Vagina (tissue), 2 donors: ENCODE measurements at regions not wholly inside any gene's neighbourhood (a gene's known extent, or its start where the extent isn't known, plus 50 kb on each side); places are given as distances from the start of the nearest gene placed in this dataset.

Experiments
- DNase-seq, 2 donors: peaks; one replicate each; pipeline ENCODE4 v3.0.0-alpha.2; 2017; ENCODE audit errors: extremely low spot score in 2 of 2
- H3K27ac ChIP-seq: fragments of 200-600 bp; sonication (generic); one replicate; pipeline ENCODE4 v1.5.1; 2019
- H3K27me3 ChIP-seq: fragments of 200-600 bp; sonication (generic); one replicate; pipeline ENCODE4 v1.5.1; 2019
- H3K36me3 ChIP-seq, 2 donors: fragments of 200-600 bp; sonication (generic); one replicate each; pipeline ENCODE4 v1.5.1; 2017 to 2019
- H3K4me1 ChIP-seq: fragments of 200-600 bp; sonication (generic); one replicate; pipeline ENCODE4 v1.5.1; 2019
- H3K4me3 ChIP-seq, 2 donors: fragments of 200-600 bp; sonication (generic); 1 replicate in 1 of 2; 2 replicates in 1 of 2; pipeline ENCODE4 v1.5.1; 2016 to 2019
- H3K9me3 ChIP-seq: fragments of 200-600 bp; sonication (generic); one replicate; pipeline ENCODE4 v1.5.1; 2019
- CTCF ChIP-seq, 3 experiments: fragments of 450-650 bp in 2 of 3; fragments of 200-600 bp in 1 of 3; sonication (generic) in 1 of 3; IDR thresholded peaks; one replicate each; pipeline ENCODE4 v1.5.1; 2017 to 2019; ENCODE audit warnings: antibody characterized with exemption in 3 of 3, mild to moderate bottlenecking in 2 of 3, moderate library complexity in 2 of 3
- POLR2A ChIP-seq, 2 donors: fragments of 450-650 bp; IDR thresholded peaks; one replicate each; pipeline ENCODE4 v1.6.1; 2017; ENCODE audit warnings: antibody characterized with exemption in 2 of 2, mild to moderate bottlenecking in 2 of 2, moderate library complexity in 2 of 2
- POLR2AphosphoS5 ChIP-seq, 2 donors: sonication (generic); formaldehyde crosslinking; IDR thresholded peaks; one replicate each; pipeline ENCODE4 v1.9.0; 2017; ENCODE audit warnings: antibody characterized with exemption in 2 of 2, mild to moderate bottlenecking in 2 of 2, low read depth in 1 of 2; ENCODE audit not compliant: insufficient read depth in 1 of 2
- intact Hi-C: fragments of 100-400 bp; cut with DNase I; formaldehyde crosslinking; loops from one replicate; pipeline ENCODE4 v1.15.1; 2023

DNA sequence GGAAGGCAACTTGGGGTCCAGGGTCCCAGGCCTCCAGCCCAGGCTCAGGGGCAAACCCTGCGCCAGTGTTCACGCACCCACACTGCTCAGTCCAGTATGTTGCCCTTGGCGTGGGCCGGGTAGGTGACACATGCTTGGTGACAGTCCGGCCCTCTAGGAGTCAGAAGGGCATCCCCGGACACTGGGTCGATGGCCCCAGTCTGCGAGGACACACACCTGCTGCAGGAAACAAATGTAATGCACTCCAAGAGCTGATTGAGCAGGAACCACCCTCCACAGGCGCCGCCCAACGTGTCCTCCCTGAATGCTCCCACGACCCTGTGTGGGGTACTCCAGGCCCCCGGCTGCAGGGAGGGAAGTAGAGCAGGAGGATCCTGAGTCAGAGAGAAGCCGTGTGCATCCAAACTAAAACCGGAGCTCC lies 160.7 kb downstream of the DLL1 start:
- Histone ChIP-seq H3K4me1 (peaks cover 11% of the 10 kb centered on the region), H3K36me3 (no peaks in the 10 kb centered on the region), H3K9me3 (no peaks in the 10 kb centered on the region), H3K27ac (no peak overlapping the region), H3K27me3 (no peaks in the 10 kb centered on the region), H3K4me3 (no peak overlapping the region)
- intact Hi-C loops = no loop called here
- DNase-seq = peak in 1 of 2 donors; percentile 81
- TF ChIP-seq POLR2A (IDR thresholded peaks at IDR 0.05) (no peak), POLR2AphosphoS5 (IDR thresholded peaks at IDR 0.05; ENCODE audit: insufficient read depth in 1 of 2, low read depth in 1 of 2) (no peak), CTCF (IDR thresholded peaks at IDR 0.05) (no peak)

DNA sequence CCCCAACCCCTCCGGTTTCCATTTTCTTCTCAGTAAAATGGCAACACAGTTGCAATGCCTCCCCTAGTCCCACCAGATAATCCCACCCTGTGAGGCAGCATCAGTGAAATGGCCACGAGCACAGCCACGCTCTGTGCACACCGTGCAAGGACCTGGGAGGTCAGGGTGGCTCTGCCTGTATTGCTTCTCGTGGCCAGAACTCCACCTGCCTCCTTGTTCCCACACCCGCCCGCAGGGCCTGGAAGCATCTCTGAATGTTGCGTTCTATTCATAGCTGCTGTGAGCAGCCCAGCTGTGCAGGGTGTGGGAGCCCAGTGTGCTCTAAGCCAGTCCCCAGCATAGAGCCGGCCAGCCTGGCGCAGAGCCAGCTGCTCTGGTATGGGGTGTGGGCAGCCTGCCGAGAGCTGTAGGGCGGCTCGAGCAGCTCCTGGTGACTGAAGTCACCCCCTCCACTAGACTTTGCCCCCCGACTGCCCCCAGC lies 161.1 kb downstream of the DLL1 start:
- Histone ChIP-seq H3K4me3 (no peak overlapping the region), H3K9me3 (no peaks in the 10 kb centered on the region), H3K27ac (no peak overlapping the region), H3K4me1 (peaks cover 11% of the 10 kb centered on the region), H3K27me3 (no peaks in the 10 kb centered on the region), H3K36me3 (no peaks in the 10 kb centered on the region)
- TF ChIP-seq POLR2A (IDR thresholded peaks at IDR 0.05) = no peak
- TF ChIP-seq POLR2AphosphoS5 (IDR thresholded peaks at IDR 0.05; ENCODE audit: insufficient read depth in 1 of 2, low read depth in 1 of 2) = no peak
- TF ChIP-seq CTCF (IDR thresholded peaks at IDR 0.05) = no peak
- peak in 1 of 2 donors; percentile 79 for DNase-seq
- intact Hi-C loops = no loop called here

GRCh38 chr6:170128811-170129681 lies 161.8 kb downstream of the DLL1 start:
- peak; percentile 70 to 79 for DNase-seq
- peaks cover 11% of the 10 kb centered on the region for H3K4me1 ChIP-seq
- no peaks in the 10 kb centered on the region for H3K9me3 ChIP-seq
- H3K4me3 ChIP-seq = no peak overlapping the region
- intact Hi-C loops = no loop called here
- H3K36me3 ChIP-seq = no peaks in the 10 kb centered on the region
- TF ChIP-seq CTCF (IDR thresholded peaks at IDR 0.05) = no peak
- no peak for TF ChIP-seq POLR2AphosphoS5 (IDR thresholded peaks at IDR 0.05; ENCODE audit: insufficient read depth in 1 of 2, low read depth in 1 of 2)
- TF ChIP-seq POLR2A (IDR thresholded peaks at IDR 0.05) = no peak
- no peak overlapping the region for H3K27ac ChIP-seq
- H3K27me3 ChIP-seq = no peaks in the 10 kb centered on the region

- intact Hi-C loops = no loop called here
- H3K4me3 ChIP-seq = no peak overlapping the region
- TF ChIP-seq POLR2AphosphoS5 (IDR thresholded peaks at IDR 0.05; ENCODE audit: insufficient read depth in 1 of 2, low read depth in 1 of 2) (no peak), CTCF (IDR thresholded peaks at IDR 0.05) (no peak), POLR2A (IDR thresholded peaks at IDR 0.05) (no peak)
- no peaks in the 10 kb centered on the region for H3K9me3 ChIP-seq
- no peaks in the 10 kb centered on the region for H3K36me3 ChIP-seq
- H3K4me1 ChIP-seq = peaks cover 11% of the 10 kb centered on the region
- peak in 1 of 2 donors; percentile 29 for DNase-seq
- H3K27ac ChIP-seq = no peak overlapping the region
- H3K27me3 ChIP-seq = no peaks in the 10 kb centered on the region
Measured at GRCh38 chr6:170128346-170128745, 162.5 kb downstream of the DLL1 start.

DNA sequence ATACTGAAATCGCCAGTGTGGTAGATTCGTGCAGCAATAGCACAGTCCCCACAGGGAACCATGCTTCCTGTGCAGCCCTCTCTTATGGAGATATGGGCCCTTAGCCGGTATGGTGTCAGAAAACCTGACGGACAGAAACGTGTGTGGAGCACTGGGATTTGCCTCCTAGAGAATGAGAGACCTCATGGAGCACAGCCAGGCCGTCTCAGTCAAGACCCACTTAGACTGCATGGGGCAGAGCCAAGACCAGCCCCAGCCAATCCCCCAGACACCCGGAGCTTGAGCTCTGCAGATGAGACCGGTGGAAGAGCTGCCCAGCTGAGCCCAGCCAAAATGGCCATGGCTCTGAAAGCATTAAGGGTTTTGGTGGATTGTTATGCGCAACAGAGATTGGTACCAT lies 163.7 kb downstream of the DLL1 start:
- no peak for TF ChIP-seq CTCF (IDR thresholded peaks at IDR 0.05)
- TF ChIP-seq POLR2A (IDR thresholded peaks at IDR 0.05) = no peak
- TF ChIP-seq POLR2AphosphoS5 (IDR thresholded peaks at IDR 0.05; ENCODE audit: insufficient read depth in 1 of 2, low read depth in 1 of 2) = no peak
- intact Hi-C loops = no loop called here
- Histone ChIP-seq H3K27ac (no peak overlapping the region), H3K27me3 (no peaks in the 10 kb centered on the region), H3K36me3 (no peaks in the 10 kb centered on the region), H3K4me3 (no peak overlapping the region), H3K4me1 (peaks cover 11% of the 10 kb centered on the region), H3K9me3 (no peaks in the 10 kb centered on the region)
- peak; percentile 28 to 49 for DNase-seq
